GM23248 (cell line): ENCODE measurements at regions not wholly inside any gene's neighbourhood (a gene's known extent, or its start where the extent isn't known, plus 50 kb on each side); places are given as distances from the start of the nearest gene placed in this dataset.
"Not testable (repeated sequence)": the region's sequence is repeated elsewhere in the genome, so short reads cannot be mapped to it uniquely, and the experiment has no call there.

ENCODE experiments used
- DNase-seq: peaks from one replicate; pipeline ENCODE4 v3.0.0-alpha.2; 2015
- H2AFZ ChIP-seq: fragments of 200-600 bp; sonication (generic); 2 replicates; pipeline ENCODE4 v1.6.1; 2016; ENCODE audit warnings: antibody characterized with exemption
- H3F3A ChIP-seq: fragments of 200-600 bp; sonication (generic); 2 replicates; pipeline ENCODE4 v1.6.1; 2016; ENCODE audit warnings: mild to moderate bottlenecking, antibody characterized with exemption, mixed run types; ENCODE audit not compliant: insufficient read depth
- H3K27ac ChIP-seq: fragments of 200-600 bp; sonication (generic); 2 replicates; pipeline ENCODE4 v1.5.1; 2016; ENCODE audit warnings: mild to moderate bottlenecking
- H3K27me3 ChIP-seq: fragments of 200-600 bp; sonication (generic); replicated peaks from 2 replicates; pipeline ENCODE4 v1.6.1; 2016; ENCODE audit warnings: mild to moderate bottlenecking; ENCODE audit not compliant: insufficient read depth
- H3K36me3 ChIP-seq: fragments of 200-600 bp; sonication (generic); 2 replicates; pipeline ENCODE4 v1.6.1; 2016; ENCODE audit warnings: low read depth, mild to moderate bottlenecking
- H3K4me1 ChIP-seq: fragments of 200-600 bp; sonication (generic); 2 replicates; pipeline ENCODE4 v1.6.1; 2016; ENCODE audit warnings: mild to moderate bottlenecking; ENCODE audit not compliant: insufficient read depth
- H3K4me2 ChIP-seq: fragments of 200-600 bp; sonication (generic); one replicate; pipeline ENCODE4 v1.6.1; 2016; ENCODE audit warnings: mild to moderate bottlenecking; ENCODE audit not compliant: unreplicated experiment
- H3K4me3 ChIP-seq: fragments of 200-600 bp; sonication (generic); 2 replicates; pipeline ENCODE4 v1.5.1; 2016; ENCODE audit warnings: mild to moderate bottlenecking
- H3K79me2 ChIP-seq: fragments of 200-600 bp; sonication (generic); 2 replicates; pipeline ENCODE4 v1.6.1; 2016; ENCODE audit warnings: mild to moderate bottlenecking; ENCODE audit not compliant: insufficient read depth
- H3K9ac ChIP-seq: fragments of 200-600 bp; sonication (generic); 2 replicates; pipeline ENCODE4 v1.6.1; 2016; ENCODE audit warnings: mild to moderate bottlenecking
- H3K9me2 ChIP-seq: fragments of 200-600 bp; sonication (generic); 2 replicates; pipeline ENCODE4 v1.6.1; 2016; ENCODE audit warnings: mixed run types, mild to moderate bottlenecking, moderate library complexity; ENCODE audit not compliant: insufficient read depth
- H3K9me3 ChIP-seq: fragments of 200-600 bp; sonication (generic); one replicate; pipeline ENCODE4 v1.6.1; 2017; ENCODE audit warnings: low read depth
- H4K20me1 ChIP-seq: fragments of 200-600 bp; sonication (generic); 2 replicates; pipeline ENCODE4 v1.6.0; 2016; ENCODE audit not compliant: insufficient read depth
- EZH2 ChIP-seq: fragments of 200-600 bp; sonication (generic); IDR thresholded peaks from 2 replicates; pipeline ENCODE4 v1.6.1; 2018; ENCODE audit warnings: antibody characterized with exemption, mild to moderate bottlenecking; ENCODE audit not compliant: insufficient read depth, poor library complexity, severe bottlenecking
- EZH2phosphoT487 ChIP-seq: fragments of 200-600 bp; sonication (generic); IDR thresholded peaks from 2 replicates; pipeline ENCODE4 v1.6.1; 2018; ENCODE audit warnings: antibody characterized with exemption, moderate library complexity, mild to moderate bottlenecking, low read depth; ENCODE audit not compliant: insufficient read depth
- WGBS, 2 experiments: methylation state at CpG; one replicate each; pipeline ENCODE4 v1.1.6; 2015 to 2017; ENCODE audit warnings: low lambda C conversion rate in 2 of 2, low coverage in 1 of 2; ENCODE audit errors: missing lambda C conversion rate in 2 of 2; 5-methylcytosine and 5-hydroxymethylcytosine counted together
- in situ Hi-C: fragments of 300-500 bp; cut with MboI; formaldehyde crosslinking; loops from 2 replicates; pipeline ENCODE4 v1.15.0; 2020

DNA sequence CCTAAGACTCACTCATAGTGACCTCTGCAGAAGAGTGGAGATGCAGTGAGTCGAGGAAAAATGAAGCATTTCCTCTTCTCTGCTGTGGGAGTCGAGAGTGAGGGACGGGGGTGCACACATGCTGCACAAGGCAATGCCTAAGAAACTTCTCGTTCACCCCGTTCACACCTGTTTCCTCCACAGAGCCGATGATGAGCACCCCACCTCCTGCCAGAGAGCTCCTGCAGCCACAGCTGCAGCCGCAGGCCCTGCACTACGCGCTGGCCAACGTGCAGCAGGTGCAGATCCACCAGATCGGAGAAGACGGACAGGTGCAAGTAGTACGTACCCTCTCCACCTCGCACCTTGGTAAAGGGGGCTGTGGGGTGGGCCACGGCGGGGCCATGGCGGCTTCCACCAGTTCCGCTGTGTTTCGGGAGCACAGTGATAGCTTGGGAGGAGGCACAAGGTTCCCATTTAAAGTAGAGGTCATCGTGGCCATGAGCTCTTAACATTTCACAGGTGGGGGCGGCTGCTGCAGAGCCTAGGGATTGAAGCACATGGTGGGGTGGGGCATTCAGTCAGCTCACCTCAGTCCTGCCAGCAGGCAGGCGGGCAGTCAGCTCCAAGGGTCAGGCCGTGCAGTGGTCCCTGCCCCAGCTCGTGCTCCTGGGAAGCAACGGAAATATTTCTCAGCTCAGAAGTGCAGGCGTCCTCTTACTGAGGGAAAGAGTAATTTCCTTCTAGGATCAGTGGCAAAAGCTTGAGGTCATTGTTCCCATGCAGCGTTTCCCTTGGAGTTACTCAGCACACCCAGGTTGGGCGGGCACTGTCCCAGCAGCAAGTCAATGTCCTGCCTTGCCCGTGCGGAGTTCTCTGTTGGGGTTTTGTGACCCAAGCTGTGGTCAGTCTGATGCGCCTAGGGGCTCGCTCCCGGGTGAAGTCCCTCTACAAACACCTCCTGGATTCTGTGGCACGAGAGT lies 80.1 kb downstream of the NPIPB11 start:
- H3F3A ChIP-seq, in situ Hi-C loops, H3K27me3 ChIP-seq, H3K27ac ChIP-seq, H3K4me1 ChIP-seq, DNase-seq, H4K20me1 ChIP-seq, H3K79me2 ChIP-seq, H3K4me2 ChIP-seq, H2AFZ ChIP-seq, H3K4me3 ChIP-seq, H3K9me2 ChIP-seq, H3K36me3 ChIP-seq, H3K9me3 ChIP-seq, H3K9ac ChIP-seq: not testable (repeated sequence)
- WGBS, 2 experiments = 81 to 83% methylated on average over 17 to 30 of the region's 34 CpGs

DNA sequence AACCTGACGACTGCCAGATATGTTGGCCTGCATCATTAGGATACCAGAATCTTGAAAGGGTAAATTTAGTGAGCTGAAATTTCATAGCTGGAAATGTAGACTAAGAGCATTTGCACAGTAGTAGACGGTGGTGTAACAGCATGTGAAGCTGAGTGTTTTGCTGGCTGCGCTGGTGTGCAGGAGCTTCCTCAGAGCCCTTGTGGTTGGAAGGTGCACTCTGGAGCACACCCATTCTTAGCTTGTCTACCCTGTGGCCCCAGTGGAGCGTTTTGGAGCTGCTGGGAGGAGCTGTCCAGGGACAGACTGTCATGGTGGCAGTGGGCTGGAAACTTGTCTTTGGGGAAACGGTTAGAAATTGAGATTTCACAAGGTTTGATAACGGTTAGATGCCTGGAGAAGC lies 82.8 kb downstream of the NPIPB11 start:
- H3F3A ChIP-seq, H3K9me2 ChIP-seq, H4K20me1 ChIP-seq, DNase-seq, H3K27ac ChIP-seq, in situ Hi-C loops, H3K79me2 ChIP-seq, H3K4me3 ChIP-seq, H3K27me3 ChIP-seq, H2AFZ ChIP-seq, H3K9ac ChIP-seq, H3K4me2 ChIP-seq, H3K9me3 ChIP-seq, H3K4me1 ChIP-seq, H3K36me3 ChIP-seq: not testable (repeated sequence)
- WGBS, 2 experiments = 66 to 70% methylated on average over 6 of the region's 6 CpGs

DNA sequence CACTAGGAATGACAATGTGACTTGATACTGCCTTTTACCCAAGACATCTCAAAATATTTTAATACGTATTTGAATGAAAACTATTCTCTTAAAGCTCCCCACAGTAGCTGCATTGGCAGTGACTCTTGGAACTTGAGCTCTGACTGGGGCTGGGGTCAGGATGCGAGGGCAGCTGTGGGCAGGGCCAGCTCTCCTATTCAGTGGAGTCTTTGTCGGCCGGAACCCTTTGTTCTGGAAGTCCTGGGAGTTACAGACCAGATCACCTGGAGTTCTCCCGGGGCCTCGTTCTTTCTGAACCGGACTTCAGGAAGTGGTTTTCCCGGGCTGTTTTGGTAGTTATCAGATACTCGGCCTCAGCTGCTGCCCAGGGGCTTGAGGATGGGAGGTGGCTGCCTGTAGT lies 84.9 kb downstream of the NPIPB11 start:
- 0 out of 2 replicates have a peak, but pooled peaks cover 12% of the 10 kb centered on the region for H3K4me1 ChIP-seq
- TF ChIP-seq EZH2 = no peak
- TF ChIP-seq EZH2phosphoT487 = no peak
- WGBS, 2 experiments = 94 to 95% methylated on average over 9 of the region's 9 CpGs
- no peaks in the 10 kb centered on the region for H3K9me3 ChIP-seq
- no peak overlapping the region for H3K4me3 ChIP-seq
- H3K9me2 ChIP-seq = no peaks in the 10 kb centered on the region
- 0 out of 2 replicates have a peak, but pooled peaks cover 4% of the 10 kb centered on the region for H3F3A ChIP-seq
- in situ Hi-C loops = no loop called here
- no peaks in the 10 kb centered on the region for H3K27me3 ChIP-seq
- no peaks in the 10 kb centered on the region for H3K79me2 ChIP-seq
- H2AFZ ChIP-seq = no peak overlapping the region
- no peaks in the 10 kb centered on the region for H3K36me3 ChIP-seq
- H4K20me1 ChIP-seq = no peaks in the 10 kb centered on the region
- DNase-seq = no peak
- no peak overlapping the region for H3K27ac ChIP-seq
- H3K9ac ChIP-seq = no peak overlapping the region
- no peak overlapping the region for H3K4me2 ChIP-seq

DNA sequence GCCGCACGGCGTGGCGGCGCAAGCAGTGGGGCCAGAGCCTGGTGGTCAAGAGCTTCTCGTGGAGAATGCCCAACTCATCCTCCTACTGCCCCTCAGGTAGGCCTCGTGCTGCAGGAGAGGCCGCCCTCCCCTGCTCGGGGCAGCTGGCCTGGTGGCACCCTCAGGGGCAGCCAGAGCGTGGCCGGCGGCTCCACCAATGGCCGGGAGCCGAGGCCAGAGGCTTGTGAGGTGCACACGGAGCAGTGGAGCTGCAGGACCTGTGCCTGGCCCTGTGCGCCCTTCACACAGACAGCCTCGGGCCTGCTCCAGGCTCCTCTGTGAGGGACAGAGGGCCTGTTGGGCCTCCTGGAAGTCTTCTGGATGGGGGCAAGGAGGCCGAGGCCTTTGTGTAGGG lies 85.5 kb downstream of the NPIPB11 start:
- Histone ChIP-seq H3K27ac (no peak overlapping the region), H3K9me3 (no peaks in the 10 kb centered on the region), H2AFZ (no peak overlapping the region), H4K20me1 (no peaks in the 10 kb centered on the region), H3F3A (0 out of 2 replicates have a peak, but pooled peaks cover 4% of the 10 kb centered on the region), H3K4me1 (0 out of 2 replicates have a peak, but pooled peaks cover 12% of the 10 kb centered on the region), H3K4me2 (no peak overlapping the region), H3K4me3 (no peak overlapping the region), H3K79me2 (no peaks in the 10 kb centered on the region), H3K27me3 (no peaks in the 10 kb centered on the region), H3K36me3 (no peaks in the 10 kb centered on the region), H3K9ac (no peak overlapping the region), H3K9me2 (no peaks in the 10 kb centered on the region)
- TF ChIP-seq EZH2phosphoT487 (no peak), EZH2 (no peak)
- no peak for DNase-seq
- in situ Hi-C loops = no loop called here
- 90 to 91% methylated on average over 17 to 18 of the region's 18 CpGs for WGBS, 2 experiments
